ENCODE measurements at regions not wholly inside any gene's neighbourhood (a gene's known extent, or its start where the extent isn't known, plus 50 kb on each side); places are given as distances from the start of the nearest gene placed in this dataset.

DNA sequence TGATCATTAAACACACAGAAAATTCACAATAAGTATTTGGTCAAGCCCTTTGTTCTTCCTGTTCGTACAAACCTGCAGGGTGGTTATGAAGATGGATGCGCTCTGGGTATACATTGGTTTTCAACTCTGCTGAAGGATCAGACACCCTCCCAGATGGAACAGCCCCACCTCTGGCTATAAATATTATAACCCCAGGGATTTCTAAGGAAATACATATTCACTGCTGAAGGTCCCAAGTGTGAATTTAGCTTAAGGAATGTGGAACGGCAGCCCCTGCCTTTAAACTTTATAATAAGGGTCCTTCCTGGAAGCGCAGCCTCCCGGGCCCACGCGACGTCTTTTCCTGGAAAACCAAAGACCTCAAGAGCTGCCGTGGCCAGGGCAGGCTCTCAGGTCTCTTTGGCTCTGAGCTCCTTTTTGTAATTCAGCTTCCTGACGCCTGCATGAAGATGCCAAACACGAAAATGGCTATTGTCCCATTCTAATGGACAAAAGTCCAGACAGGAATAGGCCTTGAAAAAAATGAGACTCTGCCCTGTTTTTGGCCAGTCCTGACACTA, 172.4 kb upstream of the SSTR4 start:
- no peak for DNase-seq

DNA sequence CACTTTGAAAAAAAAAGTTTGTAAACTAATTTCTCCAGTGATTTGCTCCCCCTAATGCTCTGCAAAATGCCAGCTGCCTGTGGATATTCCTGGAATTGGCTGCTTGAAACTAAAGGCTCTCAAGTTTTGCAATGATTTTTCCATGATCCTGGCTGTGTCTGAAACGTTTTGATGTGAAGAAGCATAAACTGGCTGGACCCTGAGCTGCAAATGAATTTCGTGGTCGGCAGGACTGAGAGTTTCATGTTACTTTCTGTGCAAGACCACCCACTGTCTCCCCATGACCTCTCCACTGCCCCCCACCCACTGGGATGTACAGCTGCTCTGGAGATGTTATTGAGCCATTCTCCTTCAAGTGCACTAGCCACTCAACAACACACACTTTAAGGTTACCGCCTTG, 171.3 kb upstream of the SSTR4 start:
- DNase-seq, result no peak

DNA sequence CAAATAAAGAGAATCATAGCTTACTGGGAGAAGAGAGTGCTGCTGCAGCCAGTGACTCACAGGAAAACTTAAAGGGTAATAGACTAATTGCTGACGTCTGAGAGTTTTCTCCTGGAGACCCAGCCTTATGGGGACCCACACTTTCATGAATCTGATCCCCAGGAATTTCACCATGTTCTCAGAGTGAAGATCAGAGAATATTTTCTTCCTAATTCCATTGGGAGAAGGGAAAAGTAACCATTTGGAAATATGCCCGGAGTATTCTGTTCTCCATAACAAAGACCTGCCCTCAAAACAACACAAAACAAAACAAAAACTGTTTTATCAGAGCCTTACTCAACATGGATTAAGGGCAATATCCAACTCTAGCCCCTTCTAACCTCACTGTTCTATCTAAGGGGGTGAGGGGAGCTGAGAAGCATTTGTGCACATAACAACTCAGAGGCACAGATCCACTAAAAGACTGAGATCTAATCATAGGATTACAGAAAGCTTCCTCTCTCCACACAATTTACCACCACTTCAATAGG, 168.2 kb upstream of the SSTR4 start:
- DNase-seq, result no peak

DNA sequence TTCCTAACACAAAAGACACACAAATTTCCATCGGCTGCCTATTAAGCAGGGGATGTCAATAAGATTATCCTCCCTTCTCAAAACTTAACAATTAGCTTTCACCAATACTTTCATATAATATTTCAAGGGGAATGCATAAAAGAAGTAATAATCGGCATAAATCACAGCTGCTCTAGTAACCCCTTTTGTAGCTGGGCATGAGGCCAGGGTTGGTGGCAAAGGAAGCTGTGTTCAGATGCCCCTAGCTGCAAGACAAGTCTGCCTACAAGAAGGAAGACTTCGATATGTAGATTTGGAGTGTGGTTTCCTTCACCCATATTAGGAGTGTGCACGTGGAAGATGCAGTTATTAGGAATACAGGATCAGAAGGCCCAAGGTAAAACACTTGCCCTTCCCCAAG, 156.9 kb upstream of the SSTR4 start:
- no peak for DNase-seq

DNA sequence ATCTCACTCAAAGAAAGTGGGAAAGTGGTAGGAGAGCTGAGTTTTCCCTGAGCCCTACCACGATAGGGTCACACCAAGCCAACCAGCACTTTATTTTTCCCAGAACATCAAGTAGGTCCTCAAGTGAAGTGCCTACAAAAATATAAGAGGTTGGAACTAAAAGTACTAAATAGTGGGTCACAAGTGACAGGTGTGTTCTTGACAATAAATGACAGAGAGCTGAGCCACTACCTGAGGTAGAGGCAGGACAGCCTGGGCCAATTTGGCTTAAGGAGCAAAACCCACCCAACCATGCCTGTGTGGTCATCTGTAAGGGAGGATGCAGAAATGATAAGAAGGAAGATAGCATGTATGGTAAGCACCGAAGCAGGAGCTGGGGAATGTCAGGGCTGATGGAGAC, 154.8 kb upstream of the SSTR4 start:
- no peak for DNase-seq

DNA sequence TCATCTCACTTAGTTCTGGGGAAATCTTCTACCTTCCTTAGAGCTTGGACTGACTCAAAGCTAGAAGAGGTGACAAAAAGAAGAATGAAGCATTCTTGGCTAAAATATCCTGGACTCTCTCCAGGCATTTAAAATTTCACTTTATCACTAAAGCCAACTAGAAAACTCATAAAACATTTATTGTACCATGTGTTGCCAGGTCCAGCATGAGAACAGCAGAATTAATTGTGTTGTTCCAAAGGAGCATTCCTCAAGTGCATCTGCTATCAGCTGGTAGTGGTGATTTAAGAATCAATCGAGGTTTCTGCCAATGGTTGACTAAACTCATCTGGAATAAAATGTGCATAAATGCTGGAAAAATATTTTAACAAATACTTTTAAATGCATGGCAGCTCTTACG, 147.3 kb upstream of the SSTR4 start:
- DNase-seq, result no peak

DNA sequence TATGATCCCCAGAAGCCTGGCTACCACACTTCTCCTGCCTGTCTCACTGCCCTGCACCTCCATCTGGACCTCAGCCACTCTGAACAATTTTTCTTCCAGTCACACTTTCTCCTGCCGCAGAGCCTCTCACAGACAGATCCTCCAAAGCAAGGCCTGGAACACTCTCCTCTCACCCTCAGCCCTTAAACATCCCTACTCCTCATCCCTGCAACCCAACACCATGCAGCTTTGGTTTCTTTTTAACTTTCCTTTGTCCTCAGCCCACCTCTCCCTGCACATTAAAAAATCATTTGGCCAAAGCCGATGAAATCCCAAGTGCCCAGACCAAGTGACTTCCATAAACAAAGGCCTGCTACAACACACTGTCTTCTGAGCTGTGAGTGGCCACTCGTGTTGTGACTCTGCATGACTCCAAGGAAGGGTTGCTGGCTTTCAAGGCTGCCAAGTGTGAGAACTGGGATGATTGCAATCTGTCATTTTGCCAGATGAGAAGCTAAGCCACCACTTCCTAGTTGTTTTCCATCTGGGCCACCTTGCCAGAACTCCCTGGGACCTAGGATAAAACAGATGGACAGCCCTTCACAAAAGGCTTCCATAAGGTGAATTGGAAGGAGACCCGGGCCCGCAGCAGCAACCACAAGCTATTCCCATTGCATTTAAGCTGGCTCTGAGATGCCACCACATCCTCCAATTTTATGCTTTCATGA, 144.4 kb upstream of the SSTR4 start:
- DNase-seq, result no peak

DNA sequence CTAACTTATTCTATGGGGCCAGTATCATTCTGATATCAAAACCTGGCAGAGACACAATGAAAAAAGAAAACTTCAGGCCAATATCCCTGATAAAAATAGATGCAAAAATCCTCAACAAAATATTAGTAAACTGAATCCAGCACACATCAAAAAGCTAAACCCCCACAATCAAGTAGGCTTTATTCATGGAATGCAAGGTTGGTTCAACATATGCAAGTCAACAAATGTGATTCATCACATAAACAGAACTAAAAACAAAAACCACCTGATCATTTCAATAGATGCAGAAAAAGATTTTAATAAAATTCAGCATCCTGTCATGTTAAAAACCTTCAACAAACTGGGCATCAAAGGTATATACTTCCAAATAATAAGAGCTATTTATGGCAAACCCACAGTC, 133.9 kb upstream of the SSTR4 start:
- no peak for DNase-seq

DNA sequence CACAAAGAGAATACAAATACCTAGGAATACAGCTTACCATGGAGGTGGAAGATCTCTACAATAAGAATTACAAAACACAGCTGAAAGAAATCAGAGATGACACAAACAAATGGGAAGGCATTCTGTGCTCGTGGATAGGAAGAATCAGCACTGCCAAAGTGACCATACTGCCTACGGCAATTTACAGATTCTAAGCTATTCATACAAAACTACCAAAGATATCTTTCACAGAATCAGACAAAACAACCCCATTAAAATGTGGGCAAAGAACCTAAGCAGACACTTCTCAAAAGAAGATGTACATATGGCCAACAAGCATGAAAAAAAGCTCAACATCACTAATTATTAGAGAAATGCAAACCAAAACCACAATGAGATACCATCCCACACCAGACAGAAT, 133.2 kb upstream of the SSTR4 start:
- no peak for DNase-seq

DNA sequence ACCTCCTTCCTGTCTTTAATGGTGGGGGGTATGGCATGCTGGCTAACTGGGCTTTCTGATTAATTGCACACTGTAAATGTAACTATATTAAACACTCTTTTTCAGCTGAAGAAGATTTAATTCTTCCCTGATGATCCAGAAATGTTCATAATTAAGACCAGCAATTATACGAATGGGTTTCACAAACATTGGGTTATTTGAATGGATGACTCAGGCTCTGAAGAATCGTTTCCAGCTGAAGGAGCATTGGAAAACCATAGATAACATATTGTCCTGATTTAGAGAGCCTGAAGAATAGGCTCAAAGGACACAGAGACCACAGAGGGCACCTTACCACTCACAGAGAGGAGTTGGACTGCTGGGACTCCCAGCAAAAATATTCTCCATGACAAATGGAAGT, 130.7 kb upstream of the SSTR4 start:
- DNase-seq, result no peak

DNA sequence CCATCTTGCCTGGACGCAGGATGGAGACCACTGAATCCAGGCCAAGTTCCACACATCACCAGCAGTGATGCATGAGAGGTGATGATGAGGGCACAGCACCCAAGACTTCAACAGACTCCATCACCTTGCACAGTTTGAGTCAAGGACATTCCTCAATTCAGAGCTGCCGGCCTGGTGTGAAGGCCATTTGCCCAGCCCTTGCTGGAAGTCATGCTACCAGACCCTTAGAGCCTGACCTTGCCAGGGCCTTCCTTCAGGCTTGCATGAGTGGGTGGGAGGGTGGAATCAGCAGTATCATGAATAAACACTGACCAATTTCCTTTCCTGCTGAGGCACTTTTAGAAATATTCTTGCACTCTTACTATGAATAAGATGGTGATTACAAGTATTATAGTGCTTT, 130.2 kb upstream of the SSTR4 start:
- no peak for DNase-seq

DNA sequence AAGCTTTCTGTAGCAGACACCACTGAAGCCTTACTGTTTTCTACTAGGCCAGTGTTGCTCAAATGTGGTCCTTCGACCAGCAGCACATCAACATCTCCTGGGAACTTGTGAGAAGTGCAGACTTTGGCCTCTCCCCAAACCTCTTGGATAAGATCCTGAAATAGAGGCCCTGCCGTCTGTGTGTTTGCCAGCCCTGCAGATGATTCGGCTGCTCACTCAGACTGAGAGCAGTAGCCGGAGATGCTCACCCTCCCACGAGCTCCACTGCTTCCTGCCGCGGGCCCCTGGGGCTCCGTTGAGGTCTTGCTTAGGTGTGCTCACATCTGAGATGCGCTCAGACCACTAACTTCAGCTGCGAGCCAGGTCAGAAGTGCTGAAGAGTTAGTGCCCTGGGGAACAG, 129.5 kb upstream of the SSTR4 start:
- DNase-seq, result no peak

DNA sequence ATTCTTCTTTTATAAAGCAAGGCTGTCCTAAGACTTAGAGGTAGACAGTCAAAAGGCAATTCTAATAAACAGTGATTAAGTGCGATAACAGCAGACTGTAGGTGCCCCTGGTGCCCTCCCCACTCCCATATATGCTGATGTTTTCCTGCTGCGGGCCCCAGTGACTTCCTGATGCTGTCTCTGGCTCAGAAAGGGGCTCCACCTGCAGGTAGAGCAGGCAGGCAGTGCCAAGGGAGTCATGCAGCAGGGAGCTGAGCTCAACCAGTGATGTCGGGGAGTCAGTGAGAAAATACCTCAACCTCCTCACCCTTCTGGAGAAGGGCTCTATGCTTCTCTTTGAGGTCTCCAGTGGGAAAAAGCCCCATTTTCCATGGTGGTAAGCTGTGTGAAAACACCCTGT, 126.7 kb upstream of the SSTR4 start:
- DNase-seq, result no peak

DNA sequence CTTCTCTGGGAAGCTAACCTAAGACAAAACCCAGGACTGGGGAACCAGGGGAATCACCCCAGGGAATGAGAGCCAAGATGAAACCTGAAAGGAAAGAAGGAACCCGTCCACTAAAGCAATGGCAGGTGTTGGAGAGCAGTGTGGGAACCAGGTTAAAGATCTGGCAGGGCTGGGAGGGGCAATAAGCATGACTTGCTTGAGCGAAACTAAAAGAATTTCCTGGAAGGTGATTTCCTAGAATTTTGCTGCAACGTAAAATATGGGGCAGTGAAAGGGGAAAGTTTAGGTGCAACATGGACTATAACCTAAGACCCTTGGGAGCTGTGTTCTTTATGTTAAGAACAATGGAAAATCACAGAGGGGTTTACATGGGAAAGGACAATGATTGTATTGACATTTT, 126.2 kb upstream of the SSTR4 start:
- no peak for DNase-seq

DNA sequence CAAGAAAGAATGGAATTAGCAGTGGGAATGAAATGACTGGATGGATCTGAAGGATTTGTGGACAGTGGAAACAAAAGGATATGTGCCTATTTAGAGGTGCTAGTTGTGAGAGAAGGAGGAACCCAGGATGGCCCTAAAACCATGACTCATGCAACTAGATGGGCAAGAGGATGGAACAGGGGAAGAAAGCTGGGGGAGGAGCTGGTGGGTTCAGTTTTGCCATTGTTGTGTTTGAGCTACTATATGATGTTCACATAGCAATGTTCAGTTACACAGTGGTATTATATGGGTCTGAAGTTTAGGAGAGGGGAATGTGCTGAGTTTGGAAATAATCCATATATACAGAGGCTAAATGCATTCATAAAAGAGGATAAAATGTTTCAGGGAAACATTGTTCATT, 125.7 kb upstream of the SSTR4 start:
- DNase-seq, result no peak

DNA sequence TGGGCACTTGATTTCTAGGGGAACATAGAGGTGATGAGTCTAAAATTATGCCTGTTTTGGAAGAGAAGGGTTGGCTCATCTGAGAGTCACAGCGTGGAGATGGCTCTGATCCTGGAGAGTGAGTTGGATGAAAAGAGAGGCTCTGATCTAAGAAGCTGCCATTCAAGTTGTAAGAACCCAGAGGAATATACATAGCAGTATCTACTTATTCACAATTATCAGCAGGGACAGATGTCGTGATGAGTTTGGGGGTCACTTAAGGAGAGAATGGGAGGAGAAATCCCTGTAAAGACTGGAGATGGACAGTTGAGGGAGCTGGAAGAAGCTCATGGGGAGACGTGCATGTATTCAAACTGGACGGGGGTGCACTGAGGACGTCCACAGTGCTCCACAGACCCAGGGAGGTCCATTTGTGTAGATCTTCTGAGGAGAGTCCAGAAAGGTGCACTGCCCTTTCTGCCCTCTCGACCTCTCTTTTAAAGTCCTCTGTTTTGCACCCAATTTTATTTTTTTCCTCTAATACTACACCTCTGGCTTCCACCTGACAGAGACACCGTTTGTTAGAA, 124.7 kb upstream of the SSTR4 start:
- DNase-seq, result no peak

DNA sequence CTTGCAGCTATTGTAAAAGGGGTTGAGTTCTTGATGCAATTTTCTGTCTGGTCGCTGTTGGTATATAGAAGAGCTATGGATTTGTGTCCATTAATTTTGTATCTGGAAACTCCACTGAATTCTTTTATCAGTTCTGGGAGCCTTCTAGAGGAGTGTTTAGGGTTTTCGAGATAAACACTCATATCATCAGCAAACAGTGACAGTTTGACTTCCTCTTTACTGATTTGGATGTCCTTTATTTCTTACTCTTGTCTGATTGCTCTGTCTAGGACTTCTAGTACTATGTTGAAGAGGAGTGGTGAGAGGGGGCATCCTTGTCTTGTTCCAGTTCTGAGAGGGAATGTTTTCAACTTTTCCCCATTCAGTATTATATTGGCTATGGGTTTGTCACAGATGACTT, 120.8 kb upstream of the SSTR4 start:
- DNase-seq, result no peak

DNA sequence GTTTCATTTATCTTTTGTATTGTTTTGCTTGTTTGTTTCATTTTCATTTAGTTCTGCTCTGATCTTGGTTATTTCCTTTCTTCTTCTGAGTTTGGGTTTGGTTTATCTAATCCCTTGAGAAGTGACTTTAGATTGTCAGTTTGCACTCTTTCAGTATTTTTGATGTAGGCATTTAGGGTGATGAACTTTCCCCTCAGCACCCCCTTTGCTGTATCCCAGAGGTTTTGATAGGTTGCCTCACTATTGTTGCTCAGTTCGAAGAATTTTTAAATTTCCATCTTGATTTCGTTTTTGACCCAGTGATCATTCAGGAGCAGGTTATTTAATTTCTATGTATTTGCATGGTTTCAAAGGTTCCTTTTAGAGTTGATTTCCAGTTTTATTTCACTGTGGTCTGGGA, 119.6 kb upstream of the SSTR4 start:
- no peak for DNase-seq

DNA sequence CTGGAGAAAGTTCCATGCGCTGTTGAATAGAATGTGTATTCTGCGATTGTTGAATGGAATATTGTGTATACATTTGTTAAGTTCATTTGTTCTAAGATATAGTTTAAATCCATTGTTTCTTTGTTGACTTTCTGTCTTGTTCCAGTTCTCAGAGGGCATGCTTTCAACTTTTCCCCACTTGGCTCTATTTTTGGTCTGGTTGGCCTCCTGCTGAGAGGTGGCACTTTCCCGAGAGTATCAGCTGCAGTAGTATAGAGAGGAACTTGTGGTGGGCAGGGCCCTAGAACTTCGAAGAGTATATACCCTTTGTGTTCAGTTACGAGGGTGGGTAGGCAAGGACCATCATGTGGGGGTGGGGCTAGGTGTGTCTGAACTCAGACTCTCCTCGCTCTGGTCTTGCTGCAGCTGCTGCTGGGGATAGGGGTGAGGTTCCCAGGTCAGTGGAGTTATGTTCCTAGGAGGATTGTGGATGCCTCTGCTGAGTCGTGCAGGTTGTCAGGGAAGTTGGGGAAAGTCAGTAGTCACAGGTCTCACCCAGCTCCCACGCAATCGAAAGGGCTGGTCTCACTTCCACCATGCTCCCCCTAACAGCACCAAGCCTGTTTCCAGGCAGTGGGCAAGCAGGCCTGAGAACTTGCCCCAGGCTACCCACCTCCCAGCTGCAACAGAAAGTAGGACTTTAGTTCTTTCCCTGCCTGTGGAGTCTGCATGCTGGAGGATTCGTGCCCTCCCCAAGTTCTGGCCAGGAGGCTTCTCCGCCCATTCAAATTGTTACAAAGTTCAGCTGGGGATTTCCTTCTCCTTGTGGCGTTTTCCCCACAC, 118.9 kb upstream of the SSTR4 start:
- DNase-seq, result no peak

DNA sequence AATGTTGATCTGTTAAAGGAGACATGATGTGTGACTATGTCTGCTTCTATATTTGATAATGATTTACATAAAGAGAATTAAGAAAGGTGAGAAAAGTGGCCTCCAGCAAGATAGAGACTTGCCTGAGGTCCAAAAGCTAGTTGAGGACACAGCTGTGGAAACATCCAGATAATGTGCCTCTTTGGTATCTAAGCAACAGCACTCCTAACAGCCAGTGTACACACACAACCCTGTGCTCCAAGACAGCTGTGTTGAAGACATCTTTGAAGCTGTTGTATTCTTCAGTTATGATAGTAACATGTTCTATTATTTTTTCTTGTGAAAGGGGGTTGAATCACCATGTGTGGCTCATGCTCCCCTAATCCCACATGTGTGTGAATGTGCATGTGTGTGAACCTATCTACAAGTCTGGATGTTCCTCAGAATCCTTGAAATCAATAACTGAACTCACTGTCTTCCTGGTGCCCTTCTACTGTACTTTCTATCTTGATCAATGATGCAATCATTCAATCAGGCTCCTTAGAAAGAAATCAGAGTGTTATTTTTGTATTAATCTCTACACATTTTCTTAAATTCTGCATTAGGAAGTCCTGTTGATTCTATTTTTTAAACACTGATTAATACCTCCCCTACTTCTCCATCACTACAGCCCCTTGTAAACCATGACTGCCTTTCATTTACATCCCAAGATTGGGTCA, 116.7 kb upstream of the SSTR4 start:
- DNase-seq, result no peak

DNA sequence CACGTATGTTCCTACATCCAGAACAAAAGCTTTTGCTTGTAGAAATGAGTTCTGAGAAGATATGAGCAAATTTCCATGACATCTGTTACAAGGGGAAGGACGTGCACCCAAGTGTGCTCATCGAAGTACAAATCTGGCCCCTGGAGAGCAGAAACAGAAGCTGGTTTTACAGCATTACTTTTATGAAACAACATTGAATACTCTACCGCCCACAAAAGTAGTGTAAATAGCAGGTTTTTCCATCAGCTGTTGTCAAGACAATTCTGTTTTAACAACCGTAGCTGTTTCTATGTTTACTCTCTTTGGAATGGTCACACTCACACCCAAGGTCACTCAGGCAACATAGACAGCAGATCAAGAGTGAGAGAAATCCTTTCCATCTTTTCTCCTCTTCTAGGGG, 114.2 kb upstream of the SSTR4 start:
- no peak for DNase-seq

DNA sequence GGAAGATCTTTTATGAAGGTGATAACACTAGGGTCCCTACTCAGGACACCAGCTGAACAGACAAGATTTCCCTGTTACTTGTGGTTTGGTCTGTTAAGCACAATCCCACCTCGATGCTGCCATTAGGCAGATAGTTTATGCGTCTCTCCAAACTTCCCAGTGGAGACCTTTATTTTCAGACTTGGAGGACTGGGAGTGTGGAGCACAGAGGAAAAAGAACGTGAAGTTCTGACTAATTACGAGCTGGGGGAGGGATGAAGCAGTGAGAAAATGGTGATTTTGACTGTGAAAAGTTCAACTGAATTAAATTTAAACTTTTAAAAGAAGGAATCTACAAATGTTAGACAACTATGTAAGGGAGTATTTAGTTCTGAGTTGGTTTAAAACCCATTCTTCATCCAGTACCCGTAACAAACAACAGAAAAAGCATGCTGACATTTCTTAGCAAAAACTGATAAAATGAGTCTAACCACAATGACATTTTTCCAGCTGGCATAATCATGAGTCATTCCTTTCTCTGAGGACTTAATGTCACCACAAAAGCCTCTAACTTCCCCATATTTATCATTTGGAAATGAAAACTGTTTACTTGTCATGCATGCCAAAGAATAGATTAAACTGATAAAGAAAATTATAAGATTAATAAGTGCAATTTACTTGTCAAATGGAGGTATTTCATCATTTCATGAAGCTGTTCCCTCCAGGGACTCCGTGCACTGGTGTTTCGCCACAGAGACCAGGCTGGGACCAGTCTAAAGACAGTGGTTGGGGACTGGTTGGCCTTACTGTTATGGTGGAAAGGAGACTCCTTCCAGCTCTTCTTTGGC, 113.3 kb upstream of the SSTR4 start:
- no peak for DNase-seq
